HG03457 (cell line): ENCODE measurements at regions not wholly inside any gene's neighbourhood (a gene's known extent, or its start where the extent isn't known, plus 50 kb on each side); places are given as distances from the start of the nearest gene placed in this dataset.
"Not testable (repeated sequence)": the region's sequence is repeated elsewhere in the genome, so short reads cannot be mapped to it uniquely, and the experiment has no call there.

ENCODE experiments used
- ATAC-seq: cut with Tn5 transposase; IDR thresholded peaks from one replicate; pipeline ENCODE4 v1.9.1; 2021; ENCODE audit warnings: moderate number of reproducible peaks; ENCODE audit not compliant: unreplicated experiment

- no peak for ATAC-seq
These were observed 106.1 kb upstream of the STC2 start for GRCh38 chr5:173434270-173434669.

GRCh38 chr5:173430394-173430793, 102.2 kb upstream of the STC2 start:
- ATAC-seq: no peak

GRCh38 chr5:173429489-173430150, 101.4 kb upstream of the STC2 start:
- no peak for ATAC-seq

- no peak for ATAC-seq
These were observed 95.4 kb upstream of the STC2 start for GRCh38 chr5:173423452-173424117.

- ATAC-seq: no peak
These were observed 91.9 kb upstream of the STC2 start for GRCh38 chr5:173420108-173420507.

- ATAC-seq: no peak
These were observed 85.3 kb upstream of the STC2 start for GRCh38 chr5:173413471-173413982.

GRCh38 chr5:173412566-173412965, 84.4 kb upstream of the STC2 start:
- no peak for ATAC-seq

GRCh38 chr5:173411791-173412555, 83.8 kb upstream of the STC2 start:
- no peak for ATAC-seq

- ATAC-seq: no peak
These were observed 82.4 kb upstream of the STC2 start for GRCh38 chr5:173410459-173411233.

GRCh38 chr5:173408946-173409345, 80.7 kb upstream of the STC2 start:
- ATAC-seq: no peak

- no peak for ATAC-seq
These were observed 71.6 kb upstream of the STC2 start for GRCh38 chr5:173399851-173400250.

GRCh38 chr5:173397516-173397915, 69.3 kb upstream of the STC2 start:
- no peak for ATAC-seq

GRCh38 chr5:173396311-173396993, 68.2 kb upstream of the STC2 start:
- ATAC-seq: no peak

GRCh38 chr5:173395933-173396308, 67.7 kb upstream of the STC2 start:
- ATAC-seq: no peak

- ATAC-seq: no peak
These were observed 67.2 kb upstream of the STC2 start for GRCh38 chr5:173395257-173395932.

GRCh38 chr5:173394701-173395100, 66.5 kb upstream of the STC2 start:
- no peak for ATAC-seq

- ATAC-seq: no peak
These were observed 64.0 kb upstream of the STC2 start for GRCh38 chr5:173392172-173392571.

GRCh38 chr5:173391031-173391430, 62.8 kb upstream of the STC2 start:
- no peak for ATAC-seq

GRCh38 chr5:173387293-173387692, 59.1 kb upstream of the STC2 start:
- ATAC-seq: not testable (repeated sequence)

GRCh38 chr5:173385832-173386360, 57.7 kb upstream of the STC2 start:
- ATAC-seq: no peak
